Parathyroid adenoma (tissue), 2 donors: ENCODE measurements at regions not wholly inside any gene's neighbourhood (a gene's known extent, or its start where the extent isn't known, plus 50 kb on each side); places are given as distances from the start of the nearest gene placed in this dataset.

ENCODE experiments used
- H2AFZ ChIP-seq: fragments of 300-600 bp; sonication (generic); one replicate; pipeline ENCODE4 v1.7.0; 2017; ENCODE audit warnings: antibody characterized with exemption, mild to moderate bottlenecking
- H3K27ac ChIP-seq: fragments of 300-600 bp; sonication (generic); one replicate; pipeline ENCODE4 v1.7.0; 2017
- H3K27me3 ChIP-seq: fragments of 300-600 bp; sonication (generic); one replicate; pipeline ENCODE4 v1.7.0; 2017; ENCODE audit warnings: low read length; ENCODE audit not compliant: control insufficient read depth, insufficient read depth
- H3K36me3 ChIP-seq: fragments of 300-600 bp; sonication (generic); one replicate; pipeline ENCODE4 v1.7.0; 2017; ENCODE audit warnings: low read length; ENCODE audit not compliant: control insufficient read depth, insufficient read depth
- H3K4me1 ChIP-seq: fragments of 300-600 bp; sonication (generic); one replicate; pipeline ENCODE4 v1.7.0; 2017; ENCODE audit warnings: control low read depth
- H3K4me2 ChIP-seq: fragments of 300-600 bp; sonication (generic); one replicate; pipeline ENCODE4 v1.7.0; 2017; ENCODE audit warnings: low read length
- H3K4me3 ChIP-seq: fragments of 300-600 bp; sonication (generic); one replicate; pipeline ENCODE4 v1.7.0; 2017; ENCODE audit warnings: low read depth, low read length
- H3K79me2 ChIP-seq: fragments of 300-600 bp; sonication (generic); one replicate; pipeline ENCODE4 v1.7.0; 2017; ENCODE audit warnings: control low read depth
- H3K9ac ChIP-seq: fragments of 300-600 bp; sonication (generic); one replicate; pipeline ENCODE4 v1.7.0; 2017; ENCODE audit warnings: mild to moderate bottlenecking
- H3K9me3 ChIP-seq: fragments of 300-600 bp; sonication (generic); one replicate; pipeline ENCODE4 v1.7.0; 2017; ENCODE audit warnings: low read length; ENCODE audit not compliant: control insufficient read depth
- TF ChIP-seq, protein P1 (sequence below): fragments of 300-600 bp; sonication (generic); IDR thresholded peaks from one replicate; pipeline ENCODE4 v1.7.0; 2017; ENCODE audit warnings: antibody characterized with exemption, mild to moderate bottlenecking
- donor health status: primary hyperparathyroidism.

GRCh38 chr9:85215416-85215815 is 526.3 kb downstream of the AGTPBP1 start:
- Histone ChIP-seq H3K36me3 (no peaks in the 10 kb centered on the region), H2AFZ (no peak overlapping the region)
- TF ChIP-seq, protein P1, sequence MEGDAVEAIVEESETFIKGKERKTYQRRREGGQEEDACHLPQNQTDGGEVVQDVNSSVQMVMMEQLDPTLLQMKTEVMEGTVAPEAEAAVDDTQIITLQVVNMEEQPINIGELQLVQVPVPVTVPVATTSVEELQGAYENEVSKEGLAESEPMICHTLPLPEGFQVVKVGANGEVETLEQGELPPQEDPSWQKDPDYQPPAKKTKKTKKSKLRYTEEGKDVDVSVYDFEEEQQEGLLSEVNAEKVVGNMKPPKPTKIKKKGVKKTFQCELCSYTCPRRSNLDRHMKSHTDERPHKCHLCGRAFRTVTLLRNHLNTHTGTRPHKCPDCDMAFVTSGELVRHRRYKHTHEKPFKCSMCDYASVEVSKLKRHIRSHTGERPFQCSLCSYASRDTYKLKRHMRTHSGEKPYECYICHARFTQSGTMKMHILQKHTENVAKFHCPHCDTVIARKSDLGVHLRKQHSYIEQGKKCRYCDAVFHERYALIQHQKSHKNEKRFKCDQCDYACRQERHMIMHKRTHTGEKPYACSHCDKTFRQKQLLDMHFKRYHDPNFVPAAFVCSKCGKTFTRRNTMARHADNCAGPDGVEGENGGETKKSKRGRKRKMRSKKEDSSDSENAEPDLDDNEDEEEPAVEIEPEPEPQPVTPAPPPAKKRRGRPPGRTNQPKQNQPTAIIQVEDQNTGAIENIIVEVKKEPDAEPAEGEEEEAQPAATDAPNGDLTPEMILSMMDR: no peak

DNA sequence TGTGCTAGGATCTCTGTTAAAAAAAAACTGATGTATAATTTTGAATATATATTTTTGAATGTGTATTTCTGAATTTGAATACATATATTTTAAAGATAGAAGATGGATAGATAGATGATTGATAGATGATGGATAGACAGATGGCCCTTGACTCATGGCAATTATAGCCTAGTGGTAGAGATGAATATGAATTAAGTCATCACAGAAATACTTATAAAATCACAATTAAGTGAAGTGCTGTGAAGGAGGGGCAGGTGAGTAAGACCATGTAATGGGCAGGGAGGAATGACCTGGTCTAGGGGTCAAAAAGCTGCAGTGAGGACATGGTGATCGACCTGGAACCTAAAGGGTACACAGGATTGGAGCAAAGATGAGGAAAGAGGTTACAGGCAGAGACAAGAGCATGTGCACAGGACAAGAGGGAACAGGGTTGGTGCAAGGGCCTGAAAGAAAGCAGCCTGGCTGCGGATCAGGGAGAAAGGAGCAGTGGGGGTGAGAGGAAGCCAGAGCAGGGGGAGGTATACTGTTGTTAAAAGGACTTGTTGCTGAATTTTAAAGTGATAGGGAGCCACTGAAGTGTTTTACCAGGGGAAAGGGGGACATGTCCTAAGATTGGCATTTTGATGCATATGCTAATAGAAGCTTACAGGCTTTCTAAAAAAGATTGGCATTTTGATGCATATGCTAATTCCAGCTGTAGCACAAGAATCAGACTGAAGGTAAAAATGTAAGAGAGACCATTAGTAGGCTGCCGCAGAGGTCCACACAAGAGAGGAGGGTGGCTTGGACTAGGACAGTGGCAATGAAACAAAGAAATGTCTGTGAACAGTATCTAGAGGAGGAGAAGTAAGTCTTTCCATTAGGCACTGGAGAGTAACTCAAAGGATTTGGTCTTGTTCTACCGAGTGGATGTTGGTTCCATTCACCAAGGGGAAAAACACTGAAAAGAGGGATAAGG is 527.8 kb downstream of the AGTPBP1 start:
- no peak overlapping the region for H3K4me2 ChIP-seq
- H3K9ac ChIP-seq: no peak overlapping the region
- H3K27me3 ChIP-seq: no peaks in the 10 kb centered on the region
- H3K4me1 ChIP-seq: no peaks in the 10 kb centered on the region
- H3K79me2 ChIP-seq: no peaks in the 10 kb centered on the region
- no peak overlapping the region for H3K4me3 ChIP-seq
- TF ChIP-seq, protein P1: no peak
- no peak overlapping the region for H2AFZ ChIP-seq
- H3K36me3 ChIP-seq: no peaks in the 10 kb centered on the region
- no peaks in the 10 kb centered on the region for H3K9me3 ChIP-seq
- no peak overlapping the region for H3K27ac ChIP-seq

More at GRCh38 chr9:85215416-85215815, 526.3 kb downstream of the AGTPBP1 start:
- Histone ChIP-seq H3K9me3 (no peaks in the 10 kb centered on the region), H3K4me2 (no peak overlapping the region), H3K9ac (no peak overlapping the region), H3K4me3 (no peak overlapping the region), H3K27me3 (no peaks in the 10 kb centered on the region), H3K79me2 (no peaks in the 10 kb centered on the region), H3K27ac (no peak overlapping the region), H3K4me1 (no peaks in the 10 kb centered on the region)

DNA sequence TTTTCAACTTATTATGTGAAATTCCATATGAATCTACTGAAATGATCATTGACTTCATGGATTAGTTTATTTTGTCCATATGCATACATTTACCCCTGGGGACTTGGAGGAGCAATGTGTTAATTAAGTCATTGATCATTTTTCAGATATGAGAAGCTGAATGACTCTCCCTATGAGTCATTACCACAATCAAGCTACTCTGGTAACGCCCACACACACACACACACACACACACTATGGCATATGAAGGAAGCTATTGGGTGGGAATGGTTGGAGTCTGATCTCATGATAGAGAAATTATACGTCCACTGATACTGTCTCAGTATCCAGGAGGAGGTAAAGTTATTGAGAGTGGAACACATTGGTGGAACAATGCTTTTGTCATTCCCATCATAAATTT is 528.9 kb downstream of the AGTPBP1 start:
- Histone ChIP-seq H3K36me3 (no peaks in the 10 kb centered on the region), H3K4me1 (no peaks in the 10 kb centered on the region), H3K27ac (no peak overlapping the region), H3K4me2 (no peak overlapping the region), H3K9ac (no peak overlapping the region), H3K79me2 (no peaks in the 10 kb centered on the region), H3K9me3 (no peaks in the 10 kb centered on the region), H2AFZ (no peak overlapping the region), H3K27me3 (no peaks in the 10 kb centered on the region), H3K4me3 (no peak overlapping the region)
- TF ChIP-seq, protein P1: no peak

GRCh38 chr9:85212209-85212608 is 529.5 kb downstream of the AGTPBP1 start:
- Histone ChIP-seq H3K4me1 (no peaks in the 10 kb centered on the region), H3K4me2 (no peak overlapping the region), H3K27me3 (no peaks in the 10 kb centered on the region), H3K27ac (no peak overlapping the region), H3K9me3 (no peaks in the 10 kb centered on the region), H3K36me3 (no peaks in the 10 kb centered on the region), H2AFZ (no peak overlapping the region), H3K9ac (no peak overlapping the region), H3K79me2 (no peaks in the 10 kb centered on the region), H3K4me3 (no peak overlapping the region)
- TF ChIP-seq, protein P1: no peak
